Subcutaneous abdominal adipose tissue (tissue), 5 donors: ENCODE measurements at regions not wholly inside any gene's neighbourhood (a gene's known extent, or its start where the extent isn't known, plus 50 kb on each side); places are given as distances from the start of the nearest gene placed in this dataset.

Experiments
- H3K27ac ChIP-seq: one replicate; pipeline ENCODE4 v1.7.0; 2013; ENCODE audit warnings: low read depth, mild to moderate bottlenecking, inconsistent platforms, low read length, moderate library complexity
- H3K27me3 ChIP-seq, 5 donors: one replicate each; pipeline ENCODE4 v1.7.0; 2013; ENCODE audit warnings: low read length in 5 of 5, inconsistent platforms in 1 of 5; ENCODE audit not compliant: control insufficient read depth in 5 of 5, insufficient read depth in 4 of 5
- H3K36me3 ChIP-seq, 5 donors: one replicate each; pipeline ENCODE4 v1.7.0; 2013; ENCODE audit warnings: low read length in 5 of 5; ENCODE audit not compliant: control insufficient read depth in 5 of 5, insufficient read depth in 5 of 5
- H3K4me1 ChIP-seq, 5 donors: one replicate each; pipeline ENCODE4 v1.7.0; 2013; ENCODE audit warnings: low read length in 5 of 5, mild to moderate bottlenecking in 3 of 5, moderate library complexity in 1 of 5; ENCODE audit not compliant: control insufficient read depth in 5 of 5, insufficient read depth in 5 of 5
- H3K4me3 ChIP-seq, 5 donors: one replicate each; pipeline ENCODE4 v1.7.0; 2013; ENCODE audit warnings: low read length in 5 of 5, low read depth in 1 of 5
- H3K9ac ChIP-seq, 5 donors: one replicate each; pipeline ENCODE4 v1.7.0; 2013; ENCODE audit warnings: low read length in 5 of 5, mild to moderate bottlenecking in 4 of 5, moderate library complexity in 3 of 5
- H3K9me3 ChIP-seq, 5 donors: one replicate each; pipeline ENCODE4 v1.7.0; 2013; ENCODE audit warnings: low read length in 5 of 5; ENCODE audit not compliant: control insufficient read depth in 5 of 5
- donor health status: healthy.
- donor health status: healthy.
- donor health status: healthy.
- donor health status: healthy.
- donor health status: healthy.

DNA sequence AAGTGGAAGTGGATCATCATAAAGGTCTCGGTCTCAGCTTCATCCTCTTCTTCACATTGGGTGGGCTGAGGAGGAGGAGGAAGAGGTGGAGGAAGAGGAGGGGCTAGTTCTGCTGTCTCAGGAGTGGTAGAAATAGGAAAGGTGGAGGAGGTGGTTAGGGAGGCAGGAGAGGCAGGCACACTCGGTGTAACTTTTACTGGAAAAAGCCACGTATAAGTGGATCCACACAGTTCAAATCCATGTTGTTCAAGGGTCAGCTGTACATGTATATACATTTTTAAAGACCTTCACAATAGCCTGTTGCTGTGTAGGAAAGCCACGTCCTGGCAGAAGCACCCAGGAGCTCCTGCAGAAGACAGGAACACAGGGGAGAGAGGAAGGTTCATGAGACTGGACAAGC lies 110.3 kb upstream of the RAB12 start:
- H3K36me3 ChIP-seq, result no peaks in the 10 kb centered on the region
- H3K27me3 ChIP-seq, result peaks cover 0 to 7% (median 3%) of the 10 kb centered on the region in 5 donors
- H3K4me3 ChIP-seq, result no peak overlapping the region
- no peak overlapping the region for H3K27ac ChIP-seq
- H3K9me3 ChIP-seq, result peaks cover 0 to 4% (median 0%) of the 10 kb centered on the region in 5 donors
- no peak overlapping the region for H3K9ac ChIP-seq
- H3K4me1 ChIP-seq, result peaks cover 0 to 4% (median 0%) of the 10 kb centered on the region in 5 donors

DNA sequence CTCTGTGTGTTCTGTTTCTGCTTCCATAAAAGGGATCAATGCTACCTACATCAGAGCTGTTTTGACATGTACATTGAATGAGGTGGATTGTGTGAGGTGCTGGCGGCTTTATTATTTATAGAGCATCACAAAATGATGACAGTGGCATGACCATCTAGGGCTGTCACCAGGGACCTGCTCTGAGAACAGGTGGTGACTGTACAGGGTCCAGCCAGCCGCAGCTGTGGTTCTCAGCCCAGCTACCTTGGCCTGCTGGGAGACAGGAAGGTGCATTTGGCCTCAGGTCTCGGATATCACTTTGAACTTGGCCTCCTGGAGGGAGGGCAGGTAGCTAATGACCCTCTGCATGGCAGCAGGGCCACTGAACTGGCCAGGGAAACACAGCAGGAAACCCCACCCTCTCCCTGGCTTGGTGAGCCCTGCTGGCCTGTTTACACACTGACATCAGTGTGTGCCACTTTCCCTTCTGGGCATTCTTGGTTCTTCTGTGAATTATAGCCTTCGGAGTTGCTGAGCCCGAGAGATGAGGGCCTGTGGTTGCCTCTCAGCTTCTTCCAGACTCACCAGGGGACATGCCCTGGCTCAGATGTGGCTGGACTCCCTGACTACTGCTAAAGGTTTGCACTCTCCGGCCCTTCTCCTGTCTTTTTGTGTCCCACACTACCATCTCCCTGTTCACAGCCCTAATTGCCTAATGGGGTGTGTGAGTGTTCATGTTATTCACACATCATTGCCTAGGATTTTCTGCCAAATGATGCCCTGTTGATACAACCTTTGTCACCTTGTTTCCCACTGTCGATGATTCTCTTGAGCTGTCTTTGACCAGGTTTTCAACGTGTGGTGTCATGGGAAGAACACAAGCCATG lies 109.2 kb upstream of the RAB12 start:
- Histone ChIP-seq H3K27ac (no peak overlapping the region), H3K9me3 (peaks cover 0 to 4% (median 0%) of the 10 kb centered on the region in 5 donors), H3K36me3 (no peaks in the 10 kb centered on the region), H3K9ac (no peak overlapping the region), H3K27me3 (peaks cover 0 to 13% (median 3%) of the 10 kb centered on the region in 5 donors), H3K4me3 (no peak overlapping the region), H3K4me1 (peaks cover 0 to 4% (median 0%) of the 10 kb centered on the region in 5 donors)

GRCh38 chr18:8501044-8501443 lies 108.2 kb upstream of the RAB12 start:
- Histone ChIP-seq H3K27me3 (peaks cover 0 to 15% (median 5%) of the 10 kb centered on the region in 5 donors), H3K9ac (no peak overlapping the region), H3K4me3 (no peak overlapping the region), H3K36me3 (no peaks in the 10 kb centered on the region), H3K4me1 (peaks cover 0 to 4% (median 2%) of the 10 kb centered on the region in 5 donors), H3K27ac (no peak overlapping the region), H3K9me3 (peaks cover 0 to 4% (median 0%) of the 10 kb centered on the region in 5 donors)

DNA sequence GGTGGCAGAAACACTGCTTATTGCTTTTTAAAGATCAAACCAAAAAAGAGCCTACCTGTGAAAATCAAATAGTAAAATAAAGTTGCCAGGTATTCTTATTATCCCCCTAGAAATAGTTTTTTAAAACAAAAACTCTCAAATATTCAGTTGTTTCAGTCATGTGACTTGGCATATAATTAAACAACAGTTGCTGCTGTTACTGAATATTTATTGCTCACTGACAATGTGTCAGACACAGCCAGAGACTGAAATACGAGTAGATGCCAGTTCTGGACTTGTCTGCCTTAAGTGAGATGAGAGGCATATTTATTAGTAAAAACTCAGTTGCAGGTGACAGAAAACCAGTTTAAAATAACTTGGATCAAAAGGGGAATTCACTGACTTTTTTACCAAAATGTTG lies 106.0 kb upstream of the RAB12 start:
- Histone ChIP-seq H3K4me3 (no peak overlapping the region), H3K9ac (no peak overlapping the region), H3K27me3 (peaks cover 0 to 19% (median 7%) of the 10 kb centered on the region in 5 donors), H3K27ac (no peak overlapping the region), H3K9me3 (peaks cover 0 to 4% (median 0%) of the 10 kb centered on the region in 5 donors), H3K4me1 (peaks cover 0 to 4% (median 2%) of the 10 kb centered on the region in 5 donors), H3K36me3 (no peaks in the 10 kb centered on the region)

GRCh38 chr18:8504424-8504823 lies 104.8 kb upstream of the RAB12 start:
- no peak overlapping the region for H3K4me3 ChIP-seq
- H3K36me3 ChIP-seq, result no peaks in the 10 kb centered on the region
- peaks cover 0 to 4% (median 2%) of the 10 kb centered on the region in 5 donors for H3K4me1 ChIP-seq
- H3K27me3 ChIP-seq, result peaks cover 0 to 19% (median 9%) of the 10 kb centered on the region in 5 donors
- no peak overlapping the region for H3K9ac ChIP-seq
- H3K9me3 ChIP-seq, result no peaks in the 10 kb centered on the region
- no peak overlapping the region for H3K27ac ChIP-seq

DNA sequence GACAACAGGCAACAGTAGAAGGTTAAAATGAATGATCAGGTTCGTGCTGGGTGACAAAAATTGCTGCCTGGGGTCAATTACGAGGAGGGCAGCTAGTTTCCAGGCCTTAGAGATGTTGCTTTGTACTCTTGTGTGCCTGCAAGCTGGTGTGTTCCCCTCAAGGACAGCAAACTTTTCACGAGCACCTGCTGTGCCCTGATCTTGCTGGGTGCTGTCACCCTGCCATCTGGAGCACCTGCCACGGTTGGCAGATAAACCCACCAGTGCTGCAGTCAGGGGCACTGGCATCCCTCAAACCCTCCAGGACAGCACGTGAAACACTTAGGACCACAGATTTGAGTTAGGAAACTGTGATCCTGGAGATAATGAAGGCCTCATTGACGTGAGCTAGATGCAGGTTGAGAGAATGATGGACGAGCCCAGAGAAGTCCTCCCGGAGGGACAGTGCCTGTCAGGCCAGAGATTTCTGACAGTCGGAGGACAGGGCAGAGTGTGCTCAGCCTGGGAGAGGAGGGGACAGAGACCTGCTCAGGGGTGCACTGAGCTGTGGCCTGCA lies 104.3 kb upstream of the RAB12 start:
- no peak overlapping the region for H3K27ac ChIP-seq
- no peak overlapping the region for H3K9ac ChIP-seq
- no peaks in the 10 kb centered on the region for H3K36me3 ChIP-seq

GRCh38 chr18:8506251-8507049 lies 102.8 kb upstream of the RAB12 start:
- Histone ChIP-seq H3K4me3 (no peak overlapping the region), H3K9ac (no peak overlapping the region), H3K9me3 (no peaks in the 10 kb centered on the region), H3K27me3 (peaks cover 0 to 12% (median 7%) of the 10 kb centered on the region in 5 donors), H3K27ac (no peak overlapping the region), H3K4me1 (peaks cover 0 to 4% (median 0%) of the 10 kb centered on the region in 5 donors), H3K36me3 (no peaks in the 10 kb centered on the region)

More for the DNA sequence above, 104.3 kb upstream of the RAB12 start:
- Histone ChIP-seq H3K27me3 (peaks cover 0 to 19% (median 9%) of the 10 kb centered on the region in 5 donors), H3K9me3 (no peaks in the 10 kb centered on the region), H3K4me1 (peaks cover 0 to 4% (median 2%) of the 10 kb centered on the region in 5 donors), H3K4me3 (no peak overlapping the region)

DNA sequence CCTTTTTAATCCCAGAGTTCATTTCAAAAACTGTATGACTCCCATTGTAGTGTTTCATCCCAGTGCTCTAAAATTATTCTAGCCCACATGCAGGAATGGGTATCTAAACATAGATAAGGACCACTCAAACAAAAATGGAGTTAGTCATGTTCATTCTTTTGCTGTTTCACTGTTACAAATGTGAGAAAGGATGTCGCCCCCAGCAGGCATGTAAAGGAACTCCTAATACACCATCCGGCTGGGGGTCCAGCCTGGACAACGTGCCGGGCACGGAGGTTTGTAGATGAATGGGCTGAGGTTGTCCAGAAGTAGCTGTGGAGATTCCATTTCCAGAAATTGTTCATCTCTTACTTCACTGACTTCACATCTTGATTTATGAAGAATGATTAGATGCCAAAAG lies 101.9 kb upstream of the RAB12 start:
- H3K9ac ChIP-seq, result no peak overlapping the region
- H3K36me3 ChIP-seq, result no peaks in the 10 kb centered on the region

GRCh38 chr18:8507915-8508705 lies 101.1 kb upstream of the RAB12 start:
- H3K4me1 ChIP-seq, result peaks cover 0 to 4% (median 0%) of the 10 kb centered on the region in 5 donors
- H3K27ac ChIP-seq, result no peak overlapping the region
- no peak overlapping the region for H3K9ac ChIP-seq

More for the DNA sequence above, 101.9 kb upstream of the RAB12 start:
- no peak overlapping the region for H3K4me3 ChIP-seq
- H3K27ac ChIP-seq, result no peak overlapping the region
- H3K9me3 ChIP-seq, result no peaks in the 10 kb centered on the region
- peaks cover 0 to 12% (median 7%) of the 10 kb centered on the region in 5 donors for H3K27me3 ChIP-seq
- H3K4me1 ChIP-seq, result peaks cover 0 to 4% (median 0%) of the 10 kb centered on the region in 5 donors

More at GRCh38 chr18:8507915-8508705, 101.1 kb upstream of the RAB12 start:
- Histone ChIP-seq H3K27me3 (peaks cover 0 to 12% (median 7%) of the 10 kb centered on the region in 5 donors), H3K9me3 (no peaks in the 10 kb centered on the region), H3K4me3 (no peak overlapping the region), H3K36me3 (no peaks in the 10 kb centered on the region)
